ENCODE measurements at regions not wholly inside any gene's neighbourhood (a gene's known extent, or its start where the extent isn't known, plus 50 kb on each side); places are given as distances from the start of the nearest gene placed in this dataset.

- TF ChIP-seq CTCF (IDR thresholded peaks at IDR 0.05) = no peak
- no peak for TF ChIP-seq POLR2A (IDR thresholded peaks at IDR 0.05)
Measured at GRCh38 chr16:85221771-85222154, 109.5 kb upstream of the CIBAR2 start.

Measured in thyroid gland (tissue), 4 donors.